Inferior parietal cortex (tissue), 1 donor: ENCODE measurements at regions not wholly inside any gene's neighbourhood (a gene's known extent, or its start where the extent isn't known, plus 50 kb on each side); places are given as distances from the start of the nearest gene placed in this dataset.

Experiments
- DNase-seq: peaks from one replicate; pipeline ENCODE4 v3.0.0-alpha.2; 2016; ENCODE audit errors: extremely low spot score

DNA sequence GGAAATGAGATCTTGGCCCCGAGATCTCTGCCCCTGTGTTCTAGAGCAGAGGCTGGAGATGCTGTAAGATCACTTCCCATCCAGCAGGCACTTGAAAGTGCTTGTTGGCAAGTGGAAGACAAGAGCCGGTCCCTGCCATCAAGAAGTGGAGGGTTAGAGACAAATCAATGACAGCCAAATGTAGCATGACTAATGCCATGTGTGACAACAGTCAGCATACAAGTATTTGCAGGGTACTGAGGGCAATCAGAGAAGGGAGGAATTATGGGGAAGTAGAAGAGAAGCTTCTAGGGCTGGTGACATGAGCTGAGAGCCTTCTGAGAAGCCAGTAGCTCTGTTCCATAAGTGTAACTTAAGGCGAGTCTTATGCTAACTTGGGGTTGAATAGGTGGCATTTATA lies 58.6 kb downstream of the TMEM17 start:
- DNase-seq: no peak

DNA sequence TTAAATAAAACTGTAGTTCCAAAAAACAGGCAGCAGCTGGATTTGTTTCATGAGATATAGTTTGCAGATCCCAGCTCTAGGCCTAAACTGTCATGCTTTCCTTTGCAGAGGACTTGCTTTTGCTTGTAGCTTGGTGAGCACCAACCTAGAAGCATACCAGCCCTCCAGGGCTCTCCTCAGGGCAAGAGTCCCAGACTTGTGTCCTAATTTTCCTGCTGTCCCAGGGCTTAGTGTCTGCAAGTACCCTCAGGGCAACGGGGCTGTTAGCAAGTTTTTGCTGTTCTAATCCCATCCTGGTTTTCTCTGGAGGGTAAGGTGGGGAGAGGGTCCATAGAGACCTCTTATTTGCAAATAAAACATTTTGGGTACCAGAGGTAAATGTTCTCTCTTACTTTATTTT lies 59.5 kb downstream of the TMEM17 start:
- DNase-seq: no peak

DNA sequence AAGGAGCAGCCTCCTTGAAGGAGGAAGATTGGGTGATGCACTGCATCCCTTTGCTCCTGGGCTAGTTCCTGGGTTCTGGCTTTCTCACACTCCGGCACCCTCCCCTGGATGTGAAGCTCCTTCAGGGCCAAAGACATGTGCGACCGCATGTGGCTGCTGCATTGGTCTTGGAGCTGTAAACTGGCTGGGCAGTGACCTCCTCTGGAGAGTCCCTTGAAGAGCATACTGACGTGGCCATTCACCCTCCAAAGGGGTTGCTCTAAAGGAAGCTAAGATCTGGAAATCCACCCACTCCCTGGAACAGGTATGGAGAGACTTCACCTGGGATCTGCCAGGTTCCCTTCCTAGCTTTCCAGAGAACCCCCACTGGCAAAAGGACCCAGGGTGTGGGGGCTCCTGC lies 62.1 kb downstream of the TMEM17 start:
- DNase-seq: no peak

- DNase-seq: no peak
Observed at GRCh38 chr2:62443471-62443870, 62.5 kb downstream of the TMEM17 start.

- no peak for DNase-seq
Observed at GRCh38 chr2:62441824-62442223, 64.2 kb downstream of the TMEM17 start.

- DNase-seq: no peak
Observed at GRCh38 chr2:62441421-62441820, 64.6 kb downstream of the TMEM17 start.

GRCh38 chr2:62440281-62440946 lies 65.6 kb downstream of the TMEM17 start:
- DNase-seq: no peak

DNA sequence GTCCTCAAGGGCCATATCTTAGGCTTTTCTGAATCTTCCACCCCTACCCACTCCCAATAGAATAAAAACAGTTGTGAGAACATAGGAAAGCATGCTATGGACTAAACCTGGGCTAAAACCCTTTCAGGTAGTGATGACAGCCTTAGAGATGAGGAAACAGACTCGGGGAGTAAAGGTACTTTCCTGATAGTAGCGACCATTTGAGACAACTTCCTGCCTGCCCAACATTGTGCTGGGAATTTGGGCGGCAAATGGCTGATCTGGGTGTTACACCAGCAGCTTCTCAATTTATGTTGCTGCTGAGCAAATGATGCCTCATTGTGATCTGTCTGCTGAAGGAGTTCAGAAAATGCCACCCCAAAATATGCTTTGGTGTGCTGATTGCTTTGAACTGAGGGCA lies 66.6 kb downstream of the TMEM17 start:
- DNase-seq: no peak

GRCh38 chr2:62437785-62438184 lies 68.2 kb downstream of the TMEM17 start:
- DNase-seq: no peak

DNA sequence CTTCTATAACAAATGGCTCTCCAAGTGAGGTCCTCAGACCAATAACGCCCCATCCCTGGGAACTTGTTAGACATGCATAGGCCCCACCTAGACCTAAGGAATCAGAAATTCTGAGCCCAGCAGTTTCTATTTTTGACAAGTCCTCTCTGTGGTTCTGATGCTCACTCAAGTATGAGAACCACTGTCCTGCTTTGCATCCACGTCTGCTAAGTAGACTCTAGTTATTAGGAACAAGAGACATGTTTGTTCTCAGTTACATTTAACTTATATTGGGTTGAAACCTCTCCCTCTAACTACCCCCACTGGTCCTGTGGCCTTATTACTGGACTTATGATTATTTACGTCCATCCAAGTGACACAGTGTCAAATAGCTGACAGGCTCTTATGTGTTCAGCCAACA lies 70.3 kb downstream of the TMEM17 start:
- DNase-seq: no peak

DNA sequence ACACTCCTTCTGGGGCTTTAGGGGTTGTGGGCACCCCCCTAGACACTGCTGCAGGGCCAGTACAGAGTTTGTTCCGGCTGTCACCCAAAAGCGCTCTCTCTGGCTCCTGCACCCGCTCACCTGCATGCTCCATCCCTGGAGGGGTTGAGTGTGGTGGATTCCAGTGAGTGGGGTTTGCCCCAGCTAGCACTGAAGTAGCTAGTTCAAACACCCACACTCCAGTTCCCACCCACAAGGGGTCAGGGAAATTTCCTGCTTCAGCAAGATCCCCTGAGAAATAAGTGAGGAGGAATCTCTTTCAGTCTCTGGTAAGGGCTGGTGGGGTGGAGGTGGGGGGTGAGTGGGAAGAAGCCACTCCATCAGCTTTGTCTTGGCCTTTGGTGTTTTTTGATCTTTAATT lies 73.6 kb downstream of the TMEM17 start:
- DNase-seq: no peak

DNA sequence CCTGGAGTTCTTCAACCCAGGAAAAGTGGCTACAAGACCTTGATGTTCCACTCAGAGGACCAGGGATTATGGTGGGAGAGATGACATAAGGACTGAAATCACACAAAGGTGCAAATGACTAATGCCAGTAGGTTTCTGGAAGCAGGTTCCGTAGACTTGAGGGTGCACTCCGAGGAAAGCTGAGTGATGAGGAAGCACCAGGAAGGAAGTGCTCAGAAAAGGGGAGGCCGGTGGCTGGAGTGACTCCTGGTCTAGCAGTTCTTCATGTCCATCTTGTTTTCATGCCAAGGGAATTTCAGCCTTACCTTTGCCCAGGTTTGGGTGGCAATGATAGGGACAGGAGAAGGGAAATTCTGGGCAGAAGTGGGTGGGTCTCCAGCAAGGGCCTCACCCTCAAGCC lies 74.5 kb downstream of the TMEM17 start:
- no peak for DNase-seq

GRCh38 chr2:62430146-62430545 lies 75.8 kb downstream of the TMEM17 start:
- no peak for DNase-seq

- no peak for DNase-seq
Observed at GRCh38 chr2:62427146-62427545, 78.8 kb downstream of the TMEM17 start.

DNA sequence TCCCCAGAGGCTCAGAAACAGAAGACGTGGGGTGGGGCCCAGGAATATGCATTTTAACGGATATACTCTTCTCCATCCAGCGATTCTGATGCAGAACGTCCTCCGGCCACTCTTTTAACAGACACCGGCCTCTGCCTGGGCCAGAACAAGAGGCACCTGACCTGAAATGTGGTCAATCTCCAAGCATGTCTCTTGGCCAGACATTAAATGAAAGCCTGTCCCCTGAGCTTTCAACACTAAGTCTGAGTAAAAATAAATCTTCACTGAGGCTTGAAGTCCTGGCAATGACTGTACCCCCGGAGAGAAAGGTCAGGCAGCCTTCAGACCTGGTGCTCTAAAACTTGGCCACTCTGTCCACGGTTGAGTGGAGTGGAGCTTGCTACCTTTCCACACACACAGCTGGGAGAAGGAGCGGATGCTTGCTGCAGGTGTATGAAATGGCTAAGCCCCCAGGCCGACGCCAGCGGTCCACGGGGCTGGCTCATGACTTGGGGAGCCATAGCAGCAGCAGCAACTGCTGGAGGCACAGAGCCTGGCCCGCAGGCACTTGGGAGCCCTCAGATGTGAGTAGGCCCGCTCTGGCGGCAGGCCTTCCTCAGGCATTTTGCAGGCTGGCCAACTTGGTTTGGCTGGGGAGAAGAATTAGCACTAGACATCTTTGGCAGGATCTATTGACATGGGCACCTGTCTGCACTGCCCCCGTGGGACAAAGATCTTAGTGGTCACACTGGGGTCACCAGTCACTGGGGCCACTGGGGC lies 79.7 kb downstream of the TMEM17 start:
- DNase-seq: no peak

- DNase-seq: no peak
Observed at GRCh38 chr2:62425684-62426083, 80.3 kb downstream of the TMEM17 start.

GRCh38 chr2:62424899-62425298 lies 81.1 kb downstream of the TMEM17 start:
- no peak for DNase-seq

- DNase-seq: peak; percentile 75
Observed at GRCh38 chr2:62423883-62424458, 82.0 kb downstream of the TMEM17 start.

GRCh38 chr2:62423235-62423634 lies 82.8 kb downstream of the TMEM17 start:
- DNase-seq: no peak

GRCh38 chr2:62415518-62415917 lies 90.5 kb downstream of the TMEM17 start:
- no peak for DNase-seq

DNA sequence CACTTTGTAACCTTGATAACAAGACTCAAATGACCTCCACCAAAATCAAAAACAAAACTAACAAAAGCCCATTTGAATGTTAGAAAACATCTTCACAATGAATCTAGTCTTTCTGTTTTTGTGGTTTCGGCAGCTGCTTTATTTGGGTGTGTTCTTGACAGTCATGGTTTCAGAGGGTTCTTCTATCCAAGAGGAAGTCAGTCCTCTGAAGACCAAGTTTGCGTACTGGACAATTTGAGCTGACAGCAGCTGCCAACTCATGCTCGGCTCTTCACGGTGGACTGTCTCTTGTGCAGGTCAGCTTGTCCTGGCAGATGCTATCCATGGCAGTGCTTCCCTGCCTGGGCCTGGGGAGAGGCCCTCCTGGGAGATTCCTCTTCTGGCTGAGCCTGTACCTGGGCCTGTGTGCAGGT lies 91.0 kb downstream of the TMEM17 start:
- peak; percentile 44 for DNase-seq

- no peak for DNase-seq
Observed at GRCh38 chr2:62413116-62413663, 92.8 kb downstream of the TMEM17 start.

- no peak for DNase-seq
Observed at GRCh38 chr2:62412347-62412742, 93.7 kb downstream of the TMEM17 start.
